HCT116 (cell line): ENCODE measurements at regions not wholly inside any gene's neighbourhood (a gene's known extent, or its start where the extent isn't known, plus 50 kb on each side); places are given as distances from the start of the nearest gene placed in this dataset.

Experiments
- ATAC-seq: fragments of 200-7000 bp; cut with Tn5 transposase; 2 replicates; pipeline ENCODE4 v1.9.1; 2020; ENCODE audit warnings: mild to moderate bottlenecking, moderate library complexity
- BruUV-seq: library from RNA; stranded (reverse); fragments of 400-500 nt; replicated peaks from 2 replicates; lab custom pipeline; 2021; lab: Mats Ljungman, UMichigan
- CTCF ChIA-PET: fragments of 300-600 bp; sonication (Branson Sonifier 250); formaldehyde crosslinking; loops from one replicate; lab custom pipeline; 2021; ENCODE audit warnings: antibody characterized with exemption; lab: Charles Lee
- POLR2A ChIA-PET: fragments of 300-600, 350-600 bp; sonication (Branson Sonifier 250); formaldehyde crosslinking; loops from one replicate; lab custom pipeline; 2021; ENCODE audit warnings: antibody characterized with exemption; lab: Charles Lee
- RAD21 ChIA-PET, 2 experiments: fragments of 300-600 bp; sonication (Branson Sonifier 250); formaldehyde crosslinking; loops; one replicate each; lab custom pipeline; 2023; ENCODE audit warnings: low total read pairs in 2 of 2; ENCODE audit not compliant: uncharacterized antibody in 2 of 2, unreplicated experiment in 2 of 2, low non-redundant PET in 1 of 2; lab: Charles Lee
- DNase-seq: peaks from one replicate; pipeline ENCODE4 v3.0.0-alpha.2; 2010; ENCODE audit warnings: low read depth, low spot score
- H2AFZ ChIP-seq: fragments of 200-600 bp; shearing (Covaris generic), sonication (generic); 2 replicates; pipeline ENCODE4 v1.6.1; 2017; ENCODE audit warnings: low read depth, mixed run types, mixed read lengths, antibody characterized with exemption, low read length; ENCODE audit not compliant: poor library complexity, severe bottlenecking
- H3K27ac ChIP-seq: 2 replicates; pipeline ENCODE4 v1.5.1; 2012; ENCODE audit warnings: low read depth, low read length
- H3K27me3 ChIP-seq: fragments of 200-600 bp; sonication (generic); 2 replicates; pipeline ENCODE4 v1.6.1; 2016; ENCODE audit warnings: mixed run types, low read length, mixed read lengths; ENCODE audit not compliant: insufficient read depth
- H3K36me3 ChIP-seq, 2 experiments: fragments of 200-500 bp in 1 of 2; fragments of 200-600 bp in 1 of 2; sonication (Bioruptor generic) in 1 of 2; sonication (generic) in 1 of 2; 2 replicates each; pipeline versions ENCODE4 v1.5.1 to v1.6.1; 2014 to 2016; ENCODE audit warnings: low read length in 2 of 2, inconsistent platforms in 1 of 2, mixed read lengths in 1 of 2, mixed run types in 1 of 2; ENCODE audit not compliant: insufficient read depth in 2 of 2, control insufficient read depth in 1 of 2
- H3K4me1 ChIP-seq, 2 experiments: fragments of 200-600 bp in 1 of 2; sonication (generic) in 1 of 2; 2 replicates each; pipeline versions ENCODE4 v1.5.1 to v1.6.1; 2012 to 2017; ENCODE audit warnings: low read length in 2 of 2, inconsistent platforms in 1 of 2, mild to moderate bottlenecking in 1 of 2, mixed read lengths in 1 of 2, mixed run types in 1 of 2, moderate library complexity in 1 of 2; ENCODE audit not compliant: insufficient read depth in 2 of 2, control insufficient read depth in 1 of 2
- H3K4me2 ChIP-seq: fragments of 200-600 bp; sonication (generic); 2 replicates; pipeline ENCODE4 v1.6.1; 2017; ENCODE audit warnings: mixed run types, low read length, mixed read lengths
- H3K4me3 ChIP-seq, 2 experiments: fragments of 200-600 bp in 1 of 2; sonication (generic) in 1 of 2; replicated peaks in 1 of 2; 2 replicates each; pipeline ENCODE4 v1.5.1; 2011 to 2016; ENCODE audit warnings: low read length in 2 of 2, control low read depth in 1 of 2, low read depth in 1 of 2, mild to moderate bottlenecking in 1 of 2, mixed read lengths in 1 of 2, mixed run types in 1 of 2
- H3K79me2 ChIP-seq: fragments of 200-600 bp; sonication (generic); 2 replicates; pipeline ENCODE4 v1.6.1; 2017; ENCODE audit warnings: mild to moderate bottlenecking, mixed run types, low read length, moderate library complexity, mixed read lengths; ENCODE audit not compliant: insufficient read depth
- H3K9ac ChIP-seq: fragments of 200-600 bp; sonication (generic); 2 replicates; pipeline ENCODE4 v1.6.1; 2016; ENCODE audit warnings: low read length, mixed read lengths
- H3K9me2 ChIP-seq: fragments of 200-600 bp; sonication (generic), shearing (Covaris generic); 2 replicates; pipeline ENCODE4 v1.6.1; 2017; ENCODE audit warnings: mixed run types, mild to moderate bottlenecking, moderate library complexity; ENCODE audit not compliant: insufficient read depth
- H3K9me3 ChIP-seq, 2 experiments: fragments of 200-500 bp in 1 of 2; fragments of 200-600 bp in 1 of 2; sonication (Bioruptor generic) in 1 of 2; sonication (generic) in 1 of 2; 2 replicates each; pipeline ENCODE4 v1.6.1; 2014 to 2017; ENCODE audit warnings: low read length in 2 of 2, mixed read lengths in 2 of 2, inconsistent platforms in 1 of 2, low read depth in 1 of 2, mild to moderate bottlenecking in 1 of 2, mixed run types in 1 of 2, moderate library complexity in 1 of 2; ENCODE audit not compliant: control insufficient read depth in 1 of 2, insufficient read depth in 1 of 2
- H4K20me1 ChIP-seq: fragments of 200-600 bp; sonication (generic), shearing (Covaris generic); 2 replicates; pipeline ENCODE4 v1.6.1; 2017; ENCODE audit warnings: mixed run types, mild to moderate bottlenecking, moderate library complexity; ENCODE audit not compliant: insufficient read depth
- ATF3 ChIP-seq: IDR thresholded peaks from 2 replicates; pipeline ENCODE4 v1.6.1; 2012
- CEBPB ChIP-seq: IDR thresholded peaks from 2 replicates; pipeline ENCODE4 v1.6.1; 2012; ENCODE audit warnings: low read depth
- EGR1 ChIP-seq: IDR thresholded peaks from 2 replicates; pipeline ENCODE4 v1.6.1; 2012; ENCODE audit warnings: low read depth
- ELF1 ChIP-seq: IDR thresholded peaks from 2 replicates; pipeline ENCODE4 v1.6.1; 2012; ENCODE audit warnings: low read depth, borderline replicate concordance
- FOSL1 ChIP-seq: IDR thresholded peaks from 2 replicates; pipeline ENCODE4 v1.6.1; 2012; ENCODE audit warnings: low read depth
- JUND ChIP-seq: IDR thresholded peaks from 2 replicates; pipeline ENCODE4 v1.6.1; 2012
- POLR2AphosphoS5 ChIP-seq: IDR thresholded peaks from 2 replicates; pipeline ENCODE4 v1.6.1; 2011; ENCODE audit warnings: mild to moderate bottlenecking, low read depth, low read length, moderate library complexity
- SP1 ChIP-seq: IDR thresholded peaks from 2 replicates; pipeline ENCODE4 v1.6.1; 2012; ENCODE audit warnings: low read depth
- SRF ChIP-seq: IDR thresholded peaks from 2 replicates; pipeline ENCODE4 v1.6.1; 2012; ENCODE audit warnings: low read depth
- TCF7L2 ChIP-seq: IDR thresholded peaks from 2 replicates; pipeline ENCODE4 v1.7.0; 2011; ENCODE audit warnings: borderline replicate concordance, inconsistent platforms; ENCODE audit not compliant: insufficient read depth, insufficient read length; ENCODE audit errors: extremely low read depth
- YY1 ChIP-seq: IDR thresholded peaks from 2 replicates; pipeline ENCODE4 v1.6.1; 2011; ENCODE audit warnings: low read length, low read depth, moderate library complexity, mild to moderate bottlenecking; ENCODE audit not compliant: insufficient replicate concordance; ENCODE audit errors: extremely low read depth
- ZFX ChIP-seq: fragments of 450-650 bp; IDR thresholded peaks from 2 replicates; pipeline ENCODE4 v1.6.1; 2017
- ZNF274 ChIP-seq: fragments of 200-500 bp; sonication (Bioruptor generic); IDR thresholded peaks from 2 replicates; pipeline ENCODE4 v1.6.1; 2014; ENCODE audit warnings: mild to moderate bottlenecking, low read depth, low read length, inconsistent platforms
- intact Hi-C: fragments of 100-400 bp; cut with micrococcal nuclease; formaldehyde crosslinking; loops from 2 replicates; pipeline ENCODE4 v1.10.0; 2022
- TF ChIP-seq, protein P1 (sequence below): IDR thresholded peaks from 2 replicates; pipeline ENCODE4 v1.6.1; 2012

GRCh38 chr10:3427950-3428354, 255.4 kb upstream of the PITRM1 start:
- H3K9me2 ChIP-seq: no peaks in the 10 kb centered on the region
- ATAC-seq (no peak), DNase-seq (no peak)
- ChIA-PET POLR2A (no interaction called here), RAD21 (no interaction called here), CTCF (no interaction called here)
- H3K27ac ChIP-seq: no peak overlapping the region
- H3K4me2 ChIP-seq: no peak overlapping the region
- H2AFZ ChIP-seq: no peak overlapping the region
- no peak overlapping the region for H3K9ac ChIP-seq
- no peaks in the 10 kb centered on the region for H3K36me3 ChIP-seq
- no peaks in the 10 kb centered on the region for H3K27me3 ChIP-seq
- no peak for TF ChIP-seq ZFX
- no peak for TF ChIP-seq POLR2AphosphoS5
- no peak for TF ChIP-seq CEBPB
- TF ChIP-seq EGR1: no peak
- TF ChIP-seq TCF7L2: no peak
- TF ChIP-seq JUND: no peak
- no peak for TF ChIP-seq SP1
- TF ChIP-seq, protein P1, sequence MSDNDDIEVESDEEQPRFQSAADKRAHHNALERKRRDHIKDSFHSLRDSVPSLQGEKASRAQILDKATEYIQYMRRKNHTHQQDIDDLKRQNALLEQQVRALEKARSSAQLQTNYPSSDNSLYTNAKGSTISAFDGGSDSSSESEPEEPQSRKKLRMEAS: no peak
- TF ChIP-seq YY1: no peak
- TF ChIP-seq ELF1: no peak
- no peak for TF ChIP-seq FOSL1
- H4K20me1 ChIP-seq: no peaks in the 10 kb centered on the region
- intact Hi-C loops: no loop called here
- no peak overlapping the region for H3K4me3 ChIP-seq
- BruUV-seq: no TSS peak
- H3K4me1 ChIP-seq: peaks cover 25 to 36% of the 10 kb centered on the region in 2 experiments
- H3K79me2 ChIP-seq: no peaks in the 10 kb centered on the region
- H3K9me3 ChIP-seq: peaks cover 0 to 4% of the 10 kb centered on the region in 2 experiments; a peak in 1 of 4 replicates

- TF ChIP-seq JUND (no peak), ZNF274 (no peak), EGR1 (no peak), FOSL1 (no peak), SRF (no peak), ATF3 (no peak), ELF1 (no peak), TCF7L2 (no peak)
- TF ChIP-seq, protein P1: no peak
- TF ChIP-seq, all 23 proteins: peak for 0
- no peak for DNase-seq
- RAD21 ChIA-PET: no interaction called here
- Histone ChIP-seq H3K79me2 (no peaks in the 10 kb centered on the region), H4K20me1 (no peaks in the 10 kb centered on the region), H3K4me1 (peaks cover 25 to 36% of the 10 kb centered on the region in 2 experiments), H3K4me2 (no peak overlapping the region), H3K36me3 (no peaks in the 10 kb centered on the region), H3K27me3 (no peaks in the 10 kb centered on the region), H3K9ac (no peak overlapping the region), H3K27ac (no peak overlapping the region), H3K4me3 (no peak overlapping the region), H3K9me2 (no peaks in the 10 kb centered on the region), H2AFZ (peak overlapping the region; percentile 2), H3K9me3 (peaks cover 0 to 4% of the 10 kb centered on the region in 2 experiments; a peak in 1 of 4 replicates)
- intact Hi-C loops: no loop called here
- POLR2A ChIA-PET: no interaction called here
- no TSS peak for BruUV-seq
- CTCF ChIA-PET: no interaction called here
- ATAC-seq: no peak
These were observed 254.8 kb upstream of the PITRM1 start for GRCh38 chr10:3427347-3427746.
